Esophagus (tissue), 2 donors: ENCODE measurements at regions not wholly inside any gene's neighbourhood (a gene's known extent, or its start where the extent isn't known, plus 50 kb on each side); places are given as distances from the start of the nearest gene placed in this dataset.

Source experiments
- H3K27ac ChIP-seq, 2 donors: one replicate each; pipeline ENCODE4 v1.5.1; 2013; ENCODE audit warnings: low read depth in 2 of 2, mild to moderate bottlenecking in 2 of 2, inconsistent platforms in 1 of 2, low read length in 1 of 2, moderate library complexity in 1 of 2
- H3K27me3 ChIP-seq, 2 donors: one replicate each; pipeline ENCODE4 v1.6.1; 2013; ENCODE audit warnings: low read length in 2 of 2, control low read depth in 1 of 2, mild to moderate bottlenecking in 1 of 2; ENCODE audit not compliant: insufficient read depth in 2 of 2, control insufficient read depth in 1 of 2
- H3K36me3 ChIP-seq, 2 donors: one replicate each; pipeline ENCODE4 v1.6.1; 2013; ENCODE audit warnings: low read length in 1 of 2; ENCODE audit not compliant: control insufficient read depth in 2 of 2, insufficient read depth in 2 of 2
- H3K4me1 ChIP-seq, 2 donors: one replicate each; pipeline ENCODE4 v1.6.1; 2013; ENCODE audit warnings: low read length in 1 of 2; ENCODE audit not compliant: control insufficient read depth in 2 of 2, insufficient read depth in 2 of 2
- H3K4me3 ChIP-seq, 2 donors: one replicate each; pipeline ENCODE4 v1.5.1; 2013; ENCODE audit warnings: low read length in 2 of 2, mild to moderate bottlenecking in 2 of 2, low read depth in 1 of 2, moderate library complexity in 1 of 2
- H3K9me3 ChIP-seq, 2 donors: one replicate each; pipeline ENCODE4 v1.6.1; 2013; ENCODE audit warnings: mild to moderate bottlenecking in 2 of 2, low read depth in 1 of 2, low read length in 1 of 2, moderate library complexity in 1 of 2; ENCODE audit not compliant: control insufficient read depth in 2 of 2, insufficient read depth in 1 of 2
- WGBS, 2 donors: extraction: QIAGEN DNeasy Blood & Tissue Kit; methylation state at CpG; one replicate each; pipeline ENCODE4 v1.1.7; 2013; 5-methylcytosine and 5-hydroxymethylcytosine counted together
- donor health status: healthy with polysubstance abuse.
- donor health status: Bipolar disorder and iron deficiency.

GRCh38 chr1:221263831-221264767, 384.9 kb downstream of the HLX start:
- WGBS, 2 donors, result 72 to 73% methylated on average over 9 of the region's 9 CpGs

GRCh38 chr1:221264848-221265247, 385.6 kb downstream of the HLX start:
- no peaks in the 10 kb centered on the region for H3K9me3 ChIP-seq
- H3K36me3 ChIP-seq, result no peaks in the 10 kb centered on the region
- H3K4me3 ChIP-seq, result no peak overlapping the region
- WGBS, 2 donors, result 73 to 76% methylated on average over 5 of the region's 5 CpGs
- no peak overlapping the region for H3K27ac ChIP-seq
- no peaks in the 10 kb centered on the region for H3K4me1 ChIP-seq
- no peaks in the 10 kb centered on the region for H3K27me3 ChIP-seq

More at GRCh38 chr1:221263831-221264767, 384.9 kb downstream of the HLX start:
- Histone ChIP-seq H3K36me3 (no peaks in the 10 kb centered on the region), H3K4me1 (no peaks in the 10 kb centered on the region), H3K9me3 (no peaks in the 10 kb centered on the region), H3K27ac (no peak overlapping the region), H3K4me3 (no peak overlapping the region), H3K27me3 (no peaks in the 10 kb centered on the region)

- Histone ChIP-seq H3K27ac (no peak overlapping the region), H3K4me1 (no peaks in the 10 kb centered on the region), H3K27me3 (no peaks in the 10 kb centered on the region), H3K36me3 (no peaks in the 10 kb centered on the region), H3K4me3 (no peak overlapping the region), H3K9me3 (no peaks in the 10 kb centered on the region)
- 79 to 93% methylated on average over 1 of the region's 1 CpG for WGBS, 2 donors
These were observed 389.1 kb downstream of the HLX start for GRCh38 chr1:221268295-221268694.

- Histone ChIP-seq H3K27me3 (no peaks in the 10 kb centered on the region), H3K4me1 (no peaks in the 10 kb centered on the region), H3K27ac (no peak overlapping the region), H3K4me3 (no peak overlapping the region), H3K9me3 (no peaks in the 10 kb centered on the region), H3K36me3 (no peaks in the 10 kb centered on the region)
- WGBS, 2 donors, result 83 to 84% methylated on average over 5 of the region's 5 CpGs
These were observed 392.5 kb downstream of the HLX start for GRCh38 chr1:221271701-221272100.

GRCh38 chr1:221272940-221273339, 393.7 kb downstream of the HLX start:
- no peak overlapping the region for H3K27ac ChIP-seq
- WGBS, 2 donors, result 85 to 87% methylated on average over 3 of the region's 3 CpGs

GRCh38 chr1:221274373-221274772, 395.1 kb downstream of the HLX start:
- Histone ChIP-seq H3K4me3 (no peak overlapping the region), H3K4me1 (no peaks in the 10 kb centered on the region), H3K27ac (no peak overlapping the region), H3K27me3 (no peaks in the 10 kb centered on the region), H3K36me3 (no peaks in the 10 kb centered on the region), H3K9me3 (no peaks in the 10 kb centered on the region)
- WGBS, 2 donors, result 60 to 72% methylated on average over 6 of the region's 6 CpGs

More at GRCh38 chr1:221272940-221273339, 393.7 kb downstream of the HLX start:
- Histone ChIP-seq H3K36me3 (no peaks in the 10 kb centered on the region), H3K27me3 (no peaks in the 10 kb centered on the region), H3K9me3 (no peaks in the 10 kb centered on the region), H3K4me1 (no peaks in the 10 kb centered on the region), H3K4me3 (no peak overlapping the region)

GRCh38 chr1:221276896-221277409, 397.7 kb downstream of the HLX start:
- no peak overlapping the region for H3K4me3 ChIP-seq
- H3K9me3 ChIP-seq, result no peaks in the 10 kb centered on the region
- no peaks in the 10 kb centered on the region for H3K36me3 ChIP-seq
- H3K27ac ChIP-seq, result no peak overlapping the region
- H3K27me3 ChIP-seq, result no peaks in the 10 kb centered on the region
- WGBS, 2 donors, result 71 to 77% methylated on average over 1 of the region's 1 CpG
- no peaks in the 10 kb centered on the region for H3K4me1 ChIP-seq

- Histone ChIP-seq H3K27me3 (no peaks in the 10 kb centered on the region), H3K4me3 (no peak overlapping the region), H3K9me3 (no peaks in the 10 kb centered on the region), H3K36me3 (no peaks in the 10 kb centered on the region), H3K27ac (no peak overlapping the region), H3K4me1 (no peaks in the 10 kb centered on the region)
These were observed 399.9 kb downstream of the HLX start for GRCh38 chr1:221279146-221279545.

GRCh38 chr1:221283532-221283931, 404.3 kb downstream of the HLX start:
- H3K27ac ChIP-seq, result no peak overlapping the region
- no peaks in the 10 kb centered on the region for H3K9me3 ChIP-seq
- WGBS, 2 donors, result 44 to 58% methylated on average over 1 of the region's 1 CpG
- H3K27me3 ChIP-seq, result no peaks in the 10 kb centered on the region
- H3K36me3 ChIP-seq, result no peaks in the 10 kb centered on the region
- no peaks in the 10 kb centered on the region for H3K4me1 ChIP-seq
- no peak overlapping the region for H3K4me3 ChIP-seq

- no peaks in the 10 kb centered on the region for H3K9me3 ChIP-seq
- no peaks in the 10 kb centered on the region for H3K27me3 ChIP-seq
- H3K36me3 ChIP-seq, result no peaks in the 10 kb centered on the region
- no peak overlapping the region for H3K4me3 ChIP-seq
- 10 to 26% methylated on average over 1 of the region's 1 CpG for WGBS, 2 donors
- no peak overlapping the region for H3K27ac ChIP-seq
- H3K4me1 ChIP-seq, result no peaks in the 10 kb centered on the region
These were observed 404.8 kb downstream of the HLX start for GRCh38 chr1:221284028-221284427.
